ENCODE measurements at regions not wholly inside any gene's neighbourhood (a gene's known extent, or its start where the extent isn't known, plus 50 kb on each side); places are given as distances from the start of the nearest gene placed in this dataset.

DNA sequence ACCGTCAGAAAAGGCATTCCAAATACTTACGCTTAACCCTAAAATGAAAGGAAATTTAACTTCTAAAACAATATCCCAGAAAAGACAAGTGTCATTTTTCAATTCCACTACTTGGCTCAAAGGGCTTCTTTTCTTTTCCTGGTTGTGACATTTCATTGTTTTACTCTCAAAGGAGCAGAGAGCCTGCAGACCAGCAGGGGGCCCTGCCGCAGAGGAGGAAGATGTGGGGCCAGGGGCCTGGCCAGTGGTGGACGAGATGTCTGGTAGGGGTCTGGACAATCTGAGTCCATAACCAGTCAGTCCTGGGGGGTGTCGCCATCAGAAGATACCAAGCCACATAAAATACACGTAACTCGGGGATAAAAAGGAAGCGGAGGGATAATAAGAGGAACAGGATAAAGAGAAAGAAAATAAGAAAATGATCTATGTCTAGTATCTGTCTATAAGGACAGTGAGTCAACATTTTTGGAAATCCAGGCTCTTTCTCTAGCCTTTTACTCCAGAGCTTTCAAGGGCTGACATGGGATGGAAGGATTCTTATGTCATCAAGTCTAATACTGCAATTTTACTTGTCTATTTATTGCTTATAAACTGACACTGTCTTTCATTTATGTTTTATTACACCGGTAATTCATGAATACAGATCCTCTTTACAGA lies 54.2 kb upstream of the ARHGEF3 start:
- no peak for TF ChIP-seq POLR2A (IDR thresholded peaks at IDR 0.05)
- TF ChIP-seq, protein P1, sequence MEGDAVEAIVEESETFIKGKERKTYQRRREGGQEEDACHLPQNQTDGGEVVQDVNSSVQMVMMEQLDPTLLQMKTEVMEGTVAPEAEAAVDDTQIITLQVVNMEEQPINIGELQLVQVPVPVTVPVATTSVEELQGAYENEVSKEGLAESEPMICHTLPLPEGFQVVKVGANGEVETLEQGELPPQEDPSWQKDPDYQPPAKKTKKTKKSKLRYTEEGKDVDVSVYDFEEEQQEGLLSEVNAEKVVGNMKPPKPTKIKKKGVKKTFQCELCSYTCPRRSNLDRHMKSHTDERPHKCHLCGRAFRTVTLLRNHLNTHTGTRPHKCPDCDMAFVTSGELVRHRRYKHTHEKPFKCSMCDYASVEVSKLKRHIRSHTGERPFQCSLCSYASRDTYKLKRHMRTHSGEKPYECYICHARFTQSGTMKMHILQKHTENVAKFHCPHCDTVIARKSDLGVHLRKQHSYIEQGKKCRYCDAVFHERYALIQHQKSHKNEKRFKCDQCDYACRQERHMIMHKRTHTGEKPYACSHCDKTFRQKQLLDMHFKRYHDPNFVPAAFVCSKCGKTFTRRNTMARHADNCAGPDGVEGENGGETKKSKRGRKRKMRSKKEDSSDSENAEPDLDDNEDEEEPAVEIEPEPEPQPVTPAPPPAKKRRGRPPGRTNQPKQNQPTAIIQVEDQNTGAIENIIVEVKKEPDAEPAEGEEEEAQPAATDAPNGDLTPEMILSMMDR (IDR thresholded peaks at IDR 0.05) = peak; percentile 42 to 83 (median 68)

All from adrenal gland (tissue), 5 donors.